CD4-positive, CD25-positive, alpha-beta regulatory T cell (primary cell): ENCODE measurements at regions not wholly inside any gene's neighbourhood (a gene's known extent, or its start where the extent isn't known, plus 50 kb on each side); places are given as distances from the start of the nearest gene placed in this dataset.
A peak's percentile ranks its signal among the peaks of the same experiment; 100 is the strongest.

Source experiments
- ATAC-seq, 2 donors: fragments of 150-1000 bp; cut with Tn5 transposase; one replicate each; pipeline ENCODE4 v1.10.0; 2021; ENCODE audit warnings: low read depth in 2 of 2, moderate number of reproducible peaks in 2 of 2, moderate library complexity in 1 of 2
- DNase-seq, 3 donors: peaks; one replicate each; pipeline versions ENCODE4 v3.0.0 to v3.0.0-alpha.2; 2012 to 2022; ENCODE audit warnings: mixed read lengths in 1 of 3
- H3K27ac ChIP-seq: one replicate; pipeline ENCODE4 v1.7.0; 2013; ENCODE audit warnings: mild to moderate bottlenecking, low read length; ENCODE audit not compliant: insufficient read depth, poor library complexity, severe bottlenecking
- H3K27me3 ChIP-seq: one replicate; pipeline ENCODE4 v1.7.0; 2013; ENCODE audit warnings: low read length; ENCODE audit not compliant: control insufficient read depth, insufficient read depth
- H3K36me3 ChIP-seq: one replicate; pipeline ENCODE4 v1.7.0; 2013; ENCODE audit warnings: mild to moderate bottlenecking, low read length, moderate library complexity; ENCODE audit not compliant: control insufficient read depth, insufficient read depth
- H3K4me1 ChIP-seq: 2 replicates; pipeline ENCODE4 v1.7.0; 2013; ENCODE audit warnings: mild to moderate bottlenecking, low read length; ENCODE audit not compliant: insufficient read depth, control insufficient read depth, poor library complexity, severe bottlenecking
- H3K4me3 ChIP-seq: one replicate; pipeline ENCODE4 v1.7.0; 2013; ENCODE audit warnings: low read depth, mild to moderate bottlenecking, low read length, moderate library complexity
- H3K9me3 ChIP-seq, 2 experiments: 1 replicate in 1 of 2; 2 replicates in 1 of 2; pipeline ENCODE4 v1.7.0; 2013; ENCODE audit warnings: low read length in 2 of 2, mild to moderate bottlenecking in 1 of 2, moderate library complexity in 1 of 2; ENCODE audit not compliant: control insufficient read depth in 2 of 2
- H3K27ac Mint-ChIP-seq, 3 donors: one replicate each; pipeline ENCODE4 v1.8.0; 2020 to 2022; ENCODE audit warnings: mild to moderate bottlenecking in 3 of 3, mixed read lengths in 3 of 3, moderate library complexity in 2 of 3
- H3K27me3 Mint-ChIP-seq: one replicate; pipeline ENCODE4 v1.8.0; 2022; ENCODE audit warnings: mild to moderate bottlenecking, mixed read lengths
- H3K36me3 Mint-ChIP-seq: one replicate; pipeline ENCODE4 v1.8.0; 2020; ENCODE audit warnings: mixed read lengths
- H3K4me1 Mint-ChIP-seq, 4 donors: one replicate each; pipeline ENCODE4 v1.8.0; 2020 to 2022; ENCODE audit warnings: mixed read lengths in 4 of 4, mild to moderate bottlenecking in 1 of 4
- H3K4me3 Mint-ChIP-seq, 4 donors: one replicate each; pipeline ENCODE4 v1.8.0; 2020 to 2022; ENCODE audit warnings: mild to moderate bottlenecking in 4 of 4, mixed read lengths in 4 of 4, moderate library complexity in 3 of 4
- H3K9me3 Mint-ChIP-seq, 7 donors: one replicate each; pipeline ENCODE4 v1.8.0; 2020 to 2022; ENCODE audit warnings: mixed read lengths in 7 of 7, mild to moderate bottlenecking in 3 of 7, moderate library complexity in 2 of 7

DNA sequence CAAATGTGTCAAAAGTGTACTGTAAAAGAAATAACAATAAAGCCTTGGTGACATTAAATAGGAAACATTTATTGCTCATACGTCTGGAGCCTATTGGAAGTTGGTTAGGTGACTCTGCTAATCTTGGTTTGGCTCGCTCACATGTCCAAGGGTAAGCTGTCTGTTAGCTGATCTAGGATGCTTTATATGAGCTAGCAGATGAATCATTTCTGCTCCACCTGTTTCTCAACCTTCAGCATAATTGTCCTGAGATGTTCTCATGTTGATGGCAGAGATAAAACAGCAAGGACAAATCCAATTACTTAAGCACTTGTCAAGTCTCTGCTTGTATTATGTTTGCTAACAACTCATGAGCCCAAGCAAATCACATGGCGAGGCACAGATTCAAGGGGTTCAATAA is 56.0 kb upstream of the CD53 start:
- no peak for ATAC-seq
- H3K9me3 ChIP-seq, result no peaks in the 10 kb centered on the region
- H3K9me3 Mint-ChIP-seq, result peaks cover 0 to 6% (median 4%) of the 10 kb centered on the region in 7 donors
- no peak overlapping the region for H3K4me3 Mint-ChIP-seq
- H3K27me3 ChIP-seq, result peaks cover 3% of the 10 kb centered on the region
- no peak overlapping the region for H3K27ac ChIP-seq
- H3K4me1 ChIP-seq, result no peaks in the 10 kb centered on the region
- H3K27ac Mint-ChIP-seq, result no peak overlapping the region
- no peak overlapping the region for H3K4me3 ChIP-seq
- H3K27me3 Mint-ChIP-seq, result peaks cover 52% of the 10 kb centered on the region
- no peaks in the 10 kb centered on the region for H3K36me3 ChIP-seq
- no peak for DNase-seq
- peaks cover 0 to 26% (median 13%) of the 10 kb centered on the region in 4 donors for H3K4me1 Mint-ChIP-seq
- no peaks in the 10 kb centered on the region for H3K36me3 Mint-ChIP-seq

DNA sequence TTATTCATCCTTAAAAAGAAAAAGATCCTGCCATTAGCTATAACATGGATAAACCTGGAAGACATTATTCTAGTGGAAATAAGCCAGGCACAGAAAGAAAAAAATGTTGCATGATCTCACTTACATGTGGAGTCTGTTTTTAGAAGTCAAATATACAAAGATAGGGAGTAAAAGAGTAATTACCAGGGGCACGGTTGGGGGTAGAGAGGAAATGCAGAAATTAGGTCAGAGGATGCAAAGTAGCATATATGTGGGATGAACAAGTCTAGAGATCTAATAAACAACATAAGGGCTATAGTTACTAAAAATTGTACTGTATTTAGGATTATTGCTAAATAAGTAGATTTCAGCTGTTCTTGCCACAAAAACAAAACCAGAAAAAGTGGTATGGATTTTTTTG is 61.4 kb upstream of the CD53 start:
- H3K4me1 Mint-ChIP-seq, result peaks cover 0 to 29% (median 14%) of the 10 kb centered on the region in 4 donors
- H3K27me3 ChIP-seq, result peaks cover 3% of the 10 kb centered on the region
- H3K27ac ChIP-seq, result no peak overlapping the region
- DNase-seq, result no peak
- no peak for ATAC-seq
- H3K27ac Mint-ChIP-seq, result peak overlapping the region in 1 of 3 donors; percentile 17
- H3K9me3 Mint-ChIP-seq, result peaks cover 0 to 3% (median 0%) of the 10 kb centered on the region in 7 donors
- H3K27me3 Mint-ChIP-seq, result peaks cover 55% of the 10 kb centered on the region
- H3K9me3 ChIP-seq, result no peaks in the 10 kb centered on the region
- H3K4me3 ChIP-seq, result no peak overlapping the region
- H3K36me3 ChIP-seq, result no peaks in the 10 kb centered on the region
- H3K4me1 ChIP-seq, result peaks cover 3% of the 10 kb centered on the region
- peaks cover 2% of the 10 kb centered on the region for H3K36me3 Mint-ChIP-seq
- H3K4me3 Mint-ChIP-seq, result no peak overlapping the region

DNA sequence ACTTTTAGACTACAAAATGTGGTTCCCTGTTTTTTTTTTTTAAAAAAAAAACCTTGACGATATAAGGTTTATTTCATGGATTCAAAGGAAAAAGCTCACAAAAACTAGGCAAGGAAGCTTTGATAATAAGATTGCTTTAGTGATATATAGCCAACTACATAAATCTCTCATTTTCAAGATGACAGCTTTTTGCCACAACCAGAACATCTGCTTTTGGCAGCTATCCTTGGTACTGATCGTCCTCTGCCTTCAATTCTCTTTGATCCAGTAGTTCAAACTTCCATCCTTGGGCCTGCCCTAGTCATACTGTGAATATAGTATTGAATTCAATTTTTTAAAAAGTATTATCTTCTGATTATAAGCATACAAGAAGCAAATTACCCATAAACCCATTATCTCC is 72.9 kb upstream of the CD53 start:
- H3K4me3 ChIP-seq, result no peak overlapping the region
- Mint-ChIP-seq H3K27ac (no peak overlapping the region), H3K27me3 (peaks cover 10% of the 10 kb centered on the region), H3K36me3 (peaks cover 8% of the 10 kb centered on the region), H3K9me3 (peaks cover 0 to 21% (median 4%) of the 10 kb centered on the region in 7 donors), H3K4me3 (no peak overlapping the region), H3K4me1 (peaks cover 0 to 13% (median 5%) of the 10 kb centered on the region in 4 donors)
- H3K4me1 ChIP-seq, result no peaks in the 10 kb centered on the region
- peaks cover 6% of the 10 kb centered on the region for H3K27me3 ChIP-seq
- DNase-seq (no peak), ATAC-seq (no peak)
- no peaks in the 10 kb centered on the region for H3K36me3 ChIP-seq
- peaks cover 4 to 5% of the 10 kb centered on the region in 2 experiments for H3K9me3 ChIP-seq
- no peak overlapping the region for H3K27ac ChIP-seq

DNA sequence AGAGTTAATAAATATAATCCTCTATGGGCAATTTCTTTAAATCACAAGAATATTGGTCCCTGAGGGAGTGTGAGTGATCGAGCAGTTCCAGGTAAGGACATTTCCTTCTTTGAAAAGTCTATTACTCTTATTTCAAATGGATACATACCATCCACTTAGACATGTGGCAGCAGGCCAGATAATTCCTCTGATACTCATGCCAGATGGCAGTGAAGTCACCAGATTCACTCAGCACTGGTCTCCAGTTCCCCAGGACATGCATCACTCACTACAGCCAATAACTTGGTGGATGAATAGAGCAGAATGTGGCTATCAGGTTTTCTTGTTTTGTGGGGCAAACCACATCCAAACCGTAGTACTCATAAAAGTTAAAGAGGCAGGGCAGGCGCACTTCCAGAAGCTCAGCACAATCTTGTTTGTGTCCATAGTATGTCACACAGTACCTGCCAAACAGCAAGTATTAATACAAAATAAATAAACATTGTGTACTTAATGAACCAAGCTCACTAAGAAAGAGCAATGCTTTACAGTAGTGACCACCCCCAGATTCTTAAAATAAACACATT is 74.2 kb upstream of the CD53 start:
- peaks cover 17% of the 10 kb centered on the region for H3K27me3 Mint-ChIP-seq

DNA sequence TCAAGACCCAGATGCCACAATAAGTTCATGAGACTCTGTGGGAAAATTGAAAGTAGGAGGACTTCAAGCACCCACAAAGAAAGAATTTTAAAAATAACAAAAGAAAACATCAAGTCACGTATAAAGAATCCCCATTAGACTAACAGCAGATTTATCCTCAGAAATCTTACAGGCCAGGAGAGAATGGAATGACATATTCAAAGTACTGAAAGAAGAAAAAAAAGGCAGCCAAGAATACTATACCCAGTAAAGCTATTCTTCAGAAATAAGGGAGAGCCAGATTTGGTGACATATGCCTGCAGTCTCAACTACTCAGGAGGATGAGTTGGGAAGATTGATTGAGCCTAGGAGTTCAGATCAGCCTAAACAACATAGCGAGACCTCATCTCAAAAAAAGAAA is 84.3 kb upstream of the CD53 start:
- Histone ChIP-seq H3K4me1 (peaks cover 52% of the 10 kb centered on the region), H3K9me3 (peaks cover 0 to 16% of the 10 kb centered on the region in 2 experiments), H3K36me3 (no peaks in the 10 kb centered on the region), H3K27me3 (no peaks in the 10 kb centered on the region), H3K4me3 (peak overlapping the region; percentile 80), H3K27ac (no peak overlapping the region)
- DNase-seq, result no peak
- H3K9me3 Mint-ChIP-seq, result peaks cover 0 to 37% (median 6%) of the 10 kb centered on the region in 7 donors
- H3K27ac Mint-ChIP-seq, result peak overlapping the region; percentile 49 to 96 (median 71)
- peaks cover 13% of the 10 kb centered on the region for H3K36me3 Mint-ChIP-seq
- no peaks in the 10 kb centered on the region for H3K27me3 Mint-ChIP-seq
- no peak for ATAC-seq
- H3K4me1 Mint-ChIP-seq, result peaks cover 18 to 73% (median 56%) of the 10 kb centered on the region in 4 donors
- H3K4me3 Mint-ChIP-seq, result peak overlapping the region in 1 of 4 donors; percentile 87

More for the DNA sequence above, 74.2 kb upstream of the CD53 start:
- Mint-ChIP-seq H3K4me1 (peaks cover 0 to 11% (median 4%) of the 10 kb centered on the region in 4 donors), H3K36me3 (peaks cover 8% of the 10 kb centered on the region), H3K27ac (no peak overlapping the region), H3K4me3 (no peak overlapping the region), H3K9me3 (peaks cover 0 to 21% (median 3%) of the 10 kb centered on the region in 7 donors)
- Histone ChIP-seq H3K36me3 (no peaks in the 10 kb centered on the region), H3K27ac (no peak overlapping the region), H3K27me3 (peaks cover 3% of the 10 kb centered on the region), H3K4me3 (no peak overlapping the region), H3K9me3 (peaks cover under 1 to 3% of the 10 kb centered on the region in 2 experiments), H3K4me1 (no peaks in the 10 kb centered on the region)
- DNase-seq, result no peak
- no peak for ATAC-seq

DNA sequence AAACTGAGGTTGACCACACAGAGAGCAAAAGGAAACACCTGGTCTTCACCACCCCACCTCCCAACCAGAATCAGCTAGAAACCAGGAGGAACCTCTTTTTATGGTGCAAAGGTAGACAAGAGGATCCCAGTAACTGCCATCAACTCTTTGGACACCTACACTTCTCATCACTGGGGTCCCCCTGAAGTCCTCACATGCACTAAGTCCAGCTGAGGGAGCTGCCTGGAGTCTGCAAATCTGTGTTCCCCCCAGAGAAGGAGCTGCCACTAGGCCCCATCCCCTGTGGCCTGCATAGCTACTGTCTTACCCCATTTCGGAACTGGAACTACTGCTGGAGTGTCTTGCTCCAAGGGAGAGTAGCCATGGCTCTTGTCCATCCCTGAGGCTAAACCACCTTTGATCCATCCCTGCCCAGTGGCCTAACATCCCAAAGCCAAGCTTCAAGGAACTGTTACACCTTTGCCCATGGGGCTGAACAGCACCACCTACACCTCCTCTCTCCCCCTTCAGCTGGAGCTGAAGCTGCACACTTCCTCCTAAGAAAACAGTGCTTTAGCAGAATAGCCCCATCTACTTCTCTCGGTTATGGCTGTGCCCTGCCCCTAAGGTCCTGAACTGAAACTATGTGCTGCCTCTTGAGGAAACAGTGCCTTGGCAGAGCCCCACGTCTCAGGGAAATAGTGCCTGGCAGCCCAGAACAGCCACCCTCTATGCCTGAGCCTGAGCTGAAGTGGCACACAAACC is 85.4 kb upstream of the CD53 start:
- Histone ChIP-seq H3K4me3 (peak overlapping the region; percentile 80), H3K27ac (peak overlapping the region; percentile 70), H3K4me1 (peaks cover 61% of the 10 kb centered on the region), H3K27me3 (no peaks in the 10 kb centered on the region), H3K36me3 (no peaks in the 10 kb centered on the region), H3K9me3 (peaks cover 0 to 13% of the 10 kb centered on the region in 2 experiments)
- H3K4me1 Mint-ChIP-seq, result peaks cover 18 to 76% (median 64%) of the 10 kb centered on the region in 4 donors
- peak overlapping the region; percentile 71 to 96 (median 90) for H3K27ac Mint-ChIP-seq
- H3K9me3 Mint-ChIP-seq, result peaks cover 0 to 31% (median 5%) of the 10 kb centered on the region in 7 donors
- no peaks in the 10 kb centered on the region for H3K27me3 Mint-ChIP-seq
- DNase-seq, result peak in 2 of 3 donors; percentile 77 to 91
- H3K36me3 Mint-ChIP-seq, result peaks cover 13% of the 10 kb centered on the region
- peak; percentile 78 to 83 for ATAC-seq
- peak overlapping the region; percentile 66 to 92 (median 80) for H3K4me3 Mint-ChIP-seq

DNA sequence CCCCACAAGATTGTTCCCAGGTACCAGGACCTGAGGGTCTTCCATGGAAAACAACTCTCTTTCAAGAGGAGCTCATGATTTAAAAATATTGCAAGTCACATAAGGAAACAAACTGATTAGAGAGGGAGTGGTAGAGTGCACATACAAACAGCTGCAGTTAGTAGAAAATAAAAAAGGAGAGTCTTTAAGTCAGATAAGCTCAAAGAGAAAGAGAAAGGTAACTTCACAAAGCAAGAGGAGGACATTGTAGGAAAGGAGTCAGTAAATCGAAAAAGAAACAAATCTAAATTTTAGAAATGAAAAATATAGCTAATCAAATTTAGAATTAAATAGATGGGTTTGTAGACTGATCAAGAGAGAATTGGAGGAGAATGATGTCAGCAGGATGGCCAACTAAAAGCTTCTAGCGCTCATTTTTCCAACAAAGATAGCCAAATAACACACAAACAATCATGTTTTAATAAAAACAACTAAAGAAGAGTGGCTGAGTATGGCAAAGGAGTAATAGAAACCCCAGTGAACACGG is 86.1 kb upstream of the CD53 start:
- H3K4me3 Mint-ChIP-seq, result peak overlapping the region; percentile 66 to 92 (median 80)
- H3K27ac Mint-ChIP-seq, result peak overlapping the region; percentile 71 to 96 (median 93)
- Histone ChIP-seq H3K9me3 (peaks cover 0 to 13% of the 10 kb centered on the region in 2 experiments), H3K4me1 (peaks cover 61% of the 10 kb centered on the region), H3K27me3 (no peaks in the 10 kb centered on the region), H3K36me3 (no peaks in the 10 kb centered on the region), H3K4me3 (peak overlapping the region; percentile 80), H3K27ac (peak overlapping the region; percentile 70)
- H3K9me3 Mint-ChIP-seq, result peaks cover 0 to 25% (median 4%) of the 10 kb centered on the region in 7 donors
- peaks cover 14 to 77% (median 65%) of the 10 kb centered on the region in 4 donors for H3K4me1 Mint-ChIP-seq
- peaks cover 6% of the 10 kb centered on the region for H3K36me3 Mint-ChIP-seq
- DNase-seq (peak in 1 of 3 donors; percentile 66), ATAC-seq (peak; percentile 40 to 54)
- H3K27me3 Mint-ChIP-seq, result no peaks in the 10 kb centered on the region
